MCF 10A (cell line): ENCODE measurements at regions not wholly inside any gene's neighbourhood (a gene's known extent, or its start where the extent isn't known, plus 50 kb on each side); places are given as distances from the start of the nearest gene placed in this dataset.
"Not testable (repeated sequence)": the region's sequence is repeated elsewhere in the genome, so short reads cannot be mapped to it uniquely, and the experiment has no call there.

Experiments
- BruUV-seq: library from RNA; stranded (reverse); fragments of 400-500 nt; replicated peaks from 2 replicates; lab custom pipeline; 2021; lab: Mats Ljungman, UMichigan
- CTCF ChIA-PET: fragments of 300-600 bp; sonication (Branson Sonifier 250); formaldehyde crosslinking; extraction: SDS; loops from one replicate; lab custom pipeline; 2021; ENCODE audit warnings: antibody characterized with exemption, inconsistent platforms; lab: Yijun Ruan, JAX
- POLR2A ChIA-PET: fragments of 300-600, 350-650 bp; sonication (Branson Sonifier 250); formaldehyde crosslinking; extraction: SDS; loops from one replicate; lab custom pipeline; 2020; ENCODE audit warnings: antibody characterized with exemption, inconsistent platforms; lab: Yijun Ruan, JAX
- DNase-seq: peaks from one replicate; pipeline ENCODE4 v3.0.0-alpha.2; 2018; ENCODE audit not compliant: unreplicated experiment
- H3K27ac Mint-ChIP-seq: one replicate; pipeline ENCODE4 v1.8.0; 2022; ENCODE audit warnings: mild to moderate bottlenecking, low read depth, mixed read lengths; ENCODE audit not compliant: unreplicated experiment
- H3K27me3 Mint-ChIP-seq: one replicate; pipeline ENCODE4 v1.8.0; 2022; ENCODE audit warnings: mixed read lengths; ENCODE audit not compliant: insufficient read depth, unreplicated experiment
- H3K36me3 Mint-ChIP-seq: one replicate; pipeline ENCODE4 v1.8.0; 2022; ENCODE audit warnings: mild to moderate bottlenecking, moderate library complexity, mixed read lengths; ENCODE audit not compliant: insufficient read depth, unreplicated experiment
- H3K4me1 Mint-ChIP-seq: one replicate; pipeline ENCODE4 v1.8.0; 2022; ENCODE audit warnings: mixed read lengths; ENCODE audit not compliant: insufficient read depth, unreplicated experiment
- H3K4me3 Mint-ChIP-seq: one replicate; pipeline ENCODE4 v1.8.0; 2022; ENCODE audit warnings: mild to moderate bottlenecking, moderate library complexity, mixed read lengths; ENCODE audit not compliant: unreplicated experiment
- H3K9me3 Mint-ChIP-seq: one replicate; pipeline ENCODE4 v1.8.0; 2022; ENCODE audit warnings: mixed read lengths; ENCODE audit not compliant: unreplicated experiment
- CTCF ChIP-seq: fragments of 200-600 bp; IDR thresholded peaks from one replicate; pipeline ENCODE4 v1.8.0; 2022; ENCODE audit warnings: antibody characterized with exemption, mild to moderate bottlenecking; ENCODE audit not compliant: unreplicated experiment
- intact Hi-C: fragments of 100-400 bp; cut with micrococcal nuclease; formaldehyde crosslinking; loops from 2 replicates; pipeline ENCODE4 v1.14.1; 2022

- Mint-ChIP-seq H3K4me3 (no peak overlapping the region), H3K9me3 (peaks cover 3% of the 10 kb centered on the region), H3K27ac (no peak overlapping the region), H3K36me3 (no peaks in the 10 kb centered on the region), H3K4me1 (no peaks in the 10 kb centered on the region), H3K27me3 (no peaks in the 10 kb centered on the region)
- no peak for TF ChIP-seq CTCF
- POLR2A ChIA-PET: no interaction called here
- no peak for DNase-seq
- intact Hi-C loops: no loop called here
- BruUV-seq: no TSS peak
- CTCF ChIA-PET: interaction anchor here (0.5 to 0.6 kb wide), 2 partner anchors 29 to 281 kb away, joined by 4 to 5 read pairs; no protein-coding TSS in a partner anchor
These were observed 1849.2 kb upstream of the C9orf72 start for GRCh38 chr9:29422438-29422837.

GRCh38 chr9:29432191-29432590 lies 1858.9 kb upstream of the C9orf72 start:
- POLR2A ChIA-PET: interaction anchor here (0.6 kb wide), 1 partner anchor 79 kb away, joined by 3 read pairs; no protein-coding TSS in a partner anchor
- Mint-ChIP-seq H3K27ac (no peak overlapping the region), H3K4me1 (peaks cover 6% of the 10 kb centered on the region), H3K4me3 (no peak overlapping the region), H3K36me3 (peaks cover 5% of the 10 kb centered on the region), H3K9me3 (peaks cover 24% of the 10 kb centered on the region), H3K27me3 (no peaks in the 10 kb centered on the region)
- intact Hi-C loops: no loop called here
- no peak for DNase-seq
- TF ChIP-seq CTCF: no peak
- no TSS peak for BruUV-seq
- CTCF ChIA-PET: interaction anchor here (0.5 kb wide), 1 partner anchor 1190 kb away, joined by 3 read pairs; no protein-coding TSS in a partner anchor

GRCh38 chr9:29432656-29433055 lies 1859.4 kb upstream of the C9orf72 start:
- H3K27me3 Mint-ChIP-seq, H3K27ac Mint-ChIP-seq, intact Hi-C loops, H3K36me3 Mint-ChIP-seq, CTCF ChIA-PET, DNase-seq, BruUV-seq, H3K4me3 Mint-ChIP-seq, H3K4me1 Mint-ChIP-seq: not testable (repeated sequence)
- POLR2A ChIA-PET: interaction anchor here (0.6 kb wide), 1 partner anchor 79 kb away, joined by 3 read pairs; no protein-coding TSS in a partner anchor
- H3K9me3 Mint-ChIP-seq: peaks cover 19% of the 10 kb centered on the region

GRCh38 chr9:29435368-29435767 lies 1862.1 kb upstream of the C9orf72 start:
- Mint-ChIP-seq H3K9me3 (peaks cover 5% of the 10 kb centered on the region), H3K27ac (no peak overlapping the region), H3K27me3 (no peaks in the 10 kb centered on the region), H3K4me1 (peaks cover 6% of the 10 kb centered on the region), H3K36me3 (peaks cover 5% of the 10 kb centered on the region), H3K4me3 (no peak overlapping the region)
- TF ChIP-seq CTCF: no peak
- no peak for DNase-seq
- POLR2A ChIA-PET: no interaction called here
- intact Hi-C loops: no loop called here
- CTCF ChIA-PET: no interaction called here
- no TSS peak for BruUV-seq
